NAMALWA (cell line): ENCODE measurements at regions not wholly inside any gene's neighbourhood (a gene's known extent, or its start where the extent isn't known, plus 50 kb on each side); places are given as distances from the start of the nearest gene placed in this dataset.
"Not testable (repeated sequence)": the region's sequence is repeated elsewhere in the genome, so short reads cannot be mapped to it uniquely, and the experiment has no call there.

ENCODE experiments used
- DNase-seq: peaks from one replicate; pipeline ENCODE4 v3.0.0-alpha.2; 2015; ENCODE audit warnings: low spot score

GRCh38 chr10:118871244-118871865, 116.6 kb upstream of the CACUL1 start:
- DNase-seq = no peak

GRCh38 chr10:118873091-118873737, 118.4 kb upstream of the CACUL1 start:
- no peak for DNase-seq

DNA sequence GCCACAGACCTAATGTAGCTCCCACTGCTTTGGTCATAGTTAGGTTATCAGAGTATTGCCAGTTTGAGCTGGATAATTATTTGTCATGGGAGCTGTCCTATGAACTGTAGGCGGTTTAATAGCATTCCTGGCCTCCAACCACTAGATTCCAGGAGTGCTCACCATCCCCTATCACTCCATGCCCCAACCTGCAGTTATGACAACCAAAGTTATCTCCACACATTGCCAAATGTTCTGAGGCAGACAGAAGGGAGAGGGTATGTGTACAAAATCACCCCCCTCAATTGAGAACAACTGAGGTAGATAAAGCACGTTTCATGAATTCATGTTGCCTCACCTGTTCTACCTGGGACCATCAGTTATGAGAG, 119.0 kb upstream of the CACUL1 start:
- DNase-seq = no peak

GRCh38 chr10:118874171-118874570, 119.4 kb upstream of the CACUL1 start:
- no peak for DNase-seq

- DNase-seq = no peak
These were observed 120.3 kb upstream of the CACUL1 start for GRCh38 chr10:118875087-118875486.

DNA sequence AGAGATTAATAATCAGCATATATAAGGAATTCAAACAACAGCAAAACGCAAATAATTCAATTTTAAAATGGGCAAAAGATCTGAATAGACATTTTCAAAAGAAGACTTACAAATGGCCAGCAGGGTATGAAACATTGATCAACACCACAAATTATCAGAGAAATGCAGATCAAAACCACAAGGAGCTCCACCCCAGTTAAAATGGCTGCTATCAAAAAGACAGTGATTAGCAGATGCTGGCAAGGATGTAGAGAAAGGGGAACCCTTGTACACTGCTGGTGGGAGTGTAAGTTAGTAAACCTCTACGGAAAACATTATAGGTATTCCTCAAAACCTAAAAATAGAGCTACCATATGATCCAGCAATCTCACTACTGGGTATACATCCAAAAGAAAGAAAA, 128.0 kb upstream of the CACUL1 start:
- DNase-seq = no peak

DNA sequence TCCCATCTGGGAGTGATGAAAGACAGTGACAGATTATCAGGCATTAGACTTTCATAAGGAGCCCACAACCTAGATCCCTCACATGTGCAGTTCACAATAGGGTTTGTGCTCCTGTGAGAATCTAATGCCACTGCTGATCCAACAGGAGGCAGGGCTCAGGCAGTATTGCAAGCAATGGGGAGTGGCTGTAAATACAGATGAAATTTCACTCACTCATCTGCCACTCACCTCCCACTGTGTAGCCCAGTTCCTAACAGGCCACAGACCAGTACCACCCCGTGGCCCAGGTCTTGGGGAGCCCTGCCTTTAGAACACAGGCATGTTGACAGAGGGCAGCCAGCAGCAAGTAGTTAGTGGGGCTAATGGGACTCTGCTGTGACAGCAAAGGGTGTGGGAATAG, 137.3 kb upstream of the NANOS1 start:
- no peak for DNase-seq

DNA sequence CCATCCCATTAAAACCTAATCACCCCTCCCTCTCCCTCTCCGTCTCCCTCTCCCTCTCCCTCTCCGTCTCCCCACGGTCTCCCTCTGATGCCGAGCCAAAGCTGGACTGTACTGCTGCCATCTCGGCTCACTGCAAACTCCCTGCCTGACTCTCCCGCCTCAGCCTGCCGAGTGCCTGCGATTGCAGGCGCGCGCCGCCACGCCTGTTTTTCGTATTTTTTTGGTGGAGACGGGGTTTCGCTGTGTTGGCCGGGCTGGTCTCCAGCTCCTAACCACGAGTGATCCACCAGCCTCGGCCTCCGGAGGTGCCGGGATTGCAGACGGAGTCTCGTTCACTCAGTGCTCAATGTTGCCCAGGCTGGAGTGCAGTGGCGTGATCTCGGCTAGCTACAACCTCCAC, 134.6 kb upstream of the NANOS1 start:
- not testable (repeated sequence) for DNase-seq

DNA sequence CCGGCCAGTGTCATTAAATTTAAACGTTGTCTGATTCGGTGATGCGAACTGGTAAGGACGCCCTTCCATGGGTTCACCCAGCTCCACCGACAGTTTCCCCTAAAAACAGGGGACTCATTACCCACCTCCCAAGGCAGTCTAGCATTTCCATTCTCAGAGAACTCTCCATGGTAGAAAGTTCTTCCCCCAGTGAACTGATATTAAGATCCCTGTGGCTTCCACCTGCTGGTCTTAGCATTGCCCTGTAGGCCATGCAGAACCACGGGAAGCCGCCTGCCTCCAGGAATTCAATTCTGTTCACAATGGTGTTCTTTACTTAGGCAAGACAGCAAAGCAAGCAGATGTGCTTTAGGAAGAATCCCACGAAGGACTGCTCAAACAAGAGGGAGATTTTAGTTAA, 128.9 kb upstream of the NANOS1 start:
- no peak for DNase-seq

DNA sequence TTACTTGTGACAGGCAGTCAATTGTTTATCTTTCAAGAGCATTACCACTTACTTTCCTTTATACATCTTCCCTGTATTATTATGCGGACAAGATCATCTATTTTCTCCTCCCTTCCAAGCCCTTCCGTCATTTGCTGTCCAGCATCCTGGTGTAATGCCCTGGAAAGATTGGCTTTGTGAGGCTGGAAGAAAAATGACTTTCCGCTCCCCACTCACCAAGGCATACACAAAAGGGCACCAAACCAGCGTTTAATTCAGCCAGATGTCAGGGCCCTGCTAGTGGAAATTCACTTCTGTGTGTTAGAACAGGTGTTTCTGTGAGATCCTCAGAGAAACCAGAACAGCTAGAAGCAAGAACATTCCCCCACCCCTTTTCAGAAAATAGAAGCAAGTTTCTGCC, 128.1 kb upstream of the NANOS1 start:
- no peak for DNase-seq

GRCh38 chr10:118901906-118902305, 127.6 kb upstream of the NANOS1 start:
- DNase-seq = no peak

GRCh38 chr10:118902656-118903055, 126.9 kb upstream of the NANOS1 start:
- not testable (repeated sequence) for DNase-seq

- no peak for DNase-seq
These were observed 126.3 kb upstream of the NANOS1 start for GRCh38 chr10:118903251-118903650.

DNA sequence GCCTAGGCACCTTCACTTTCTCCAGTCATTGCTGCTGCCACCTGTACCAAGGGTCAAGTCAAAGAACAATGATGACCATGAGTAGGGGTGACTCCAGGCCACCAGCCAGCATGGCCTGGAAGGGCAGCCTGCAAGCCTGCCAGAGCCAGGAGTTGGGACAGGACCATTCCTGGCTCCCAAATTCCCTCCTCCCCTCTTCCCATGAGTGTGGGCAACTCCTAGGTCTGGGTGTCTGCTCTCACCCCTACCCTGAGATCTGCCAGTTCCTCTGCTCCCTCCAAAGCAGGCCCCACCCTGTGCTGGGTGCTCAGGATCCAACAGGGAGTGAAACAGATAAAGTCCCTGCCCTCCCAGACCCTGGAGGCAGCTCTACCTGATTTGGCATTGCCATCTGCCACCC, 125.8 kb upstream of the NANOS1 start:
- DNase-seq = no peak

DNA sequence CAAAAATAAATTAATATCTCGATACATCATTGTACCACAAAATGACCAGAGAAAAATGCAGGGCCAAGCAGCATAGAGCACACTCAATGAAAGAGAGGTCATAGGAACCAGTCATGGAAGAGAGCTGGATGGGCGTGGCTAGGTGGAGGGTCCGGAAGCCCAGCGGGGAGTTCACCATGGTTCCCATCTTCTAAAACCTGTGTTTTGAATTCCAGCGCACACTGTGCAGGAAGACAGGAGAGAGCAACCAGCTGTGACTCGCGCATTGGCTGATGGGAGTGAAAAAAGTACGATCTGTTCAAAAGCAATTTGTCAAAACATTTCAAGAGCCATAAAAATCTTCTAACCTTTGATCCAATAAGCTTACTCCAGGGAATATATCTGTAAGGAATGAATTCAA, 125.2 kb upstream of the NANOS1 start:
- DNase-seq = no peak

DNA sequence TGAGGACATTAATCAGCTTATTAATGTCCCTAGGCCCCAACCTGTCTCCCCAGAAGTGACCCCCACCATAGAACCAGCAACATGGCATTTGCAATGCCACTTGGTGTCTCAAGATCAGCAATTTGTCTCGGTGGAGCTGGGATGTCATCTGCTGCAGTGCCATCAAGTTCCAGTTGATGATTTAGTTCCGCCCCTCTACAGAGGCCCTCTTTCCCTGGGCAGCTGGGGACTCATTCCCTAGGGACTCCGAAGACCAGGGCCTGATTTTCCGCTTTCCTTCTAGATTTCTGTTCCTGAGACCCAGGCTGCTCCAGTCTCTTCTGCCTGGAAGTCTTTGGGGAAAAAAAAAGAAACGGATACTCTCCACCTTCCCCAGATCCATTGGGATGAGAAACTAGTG, 122.5 kb upstream of the NANOS1 start:
- no peak for DNase-seq

DNA sequence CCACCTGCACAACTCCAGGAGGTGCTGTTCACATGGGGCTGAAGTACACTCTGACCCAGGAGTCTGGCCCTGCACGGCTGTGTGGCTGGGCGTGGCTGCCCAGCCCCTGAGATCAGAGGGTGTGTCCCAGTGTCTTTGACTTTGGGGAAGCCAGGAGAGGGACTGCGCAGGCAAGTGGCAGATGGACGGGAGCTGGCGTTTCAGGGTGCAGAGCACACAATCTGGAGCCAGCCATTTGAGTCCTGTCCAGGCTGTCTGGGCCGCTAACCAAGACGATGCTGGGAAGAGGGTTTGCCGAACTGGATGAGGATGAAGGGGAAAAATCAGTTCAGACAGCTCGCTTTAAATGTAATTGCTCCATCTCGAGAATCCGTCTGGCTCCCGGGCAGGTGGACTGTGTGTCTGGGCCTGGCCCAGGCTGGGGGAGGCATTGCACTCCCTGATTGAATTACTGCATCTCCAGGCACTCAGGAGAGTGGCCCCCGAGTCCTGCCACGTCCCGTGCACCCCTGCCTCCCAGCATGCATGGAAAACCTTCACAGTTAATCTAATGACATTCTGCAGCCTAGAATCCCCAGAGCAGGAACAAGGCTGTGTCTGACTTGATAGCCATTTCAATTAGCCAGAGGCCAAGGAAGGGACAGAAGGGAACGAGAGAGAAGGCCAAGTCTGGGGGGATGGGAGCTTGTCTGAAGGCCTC, 120.8 kb upstream of the NANOS1 start:
- no peak for DNase-seq

DNA sequence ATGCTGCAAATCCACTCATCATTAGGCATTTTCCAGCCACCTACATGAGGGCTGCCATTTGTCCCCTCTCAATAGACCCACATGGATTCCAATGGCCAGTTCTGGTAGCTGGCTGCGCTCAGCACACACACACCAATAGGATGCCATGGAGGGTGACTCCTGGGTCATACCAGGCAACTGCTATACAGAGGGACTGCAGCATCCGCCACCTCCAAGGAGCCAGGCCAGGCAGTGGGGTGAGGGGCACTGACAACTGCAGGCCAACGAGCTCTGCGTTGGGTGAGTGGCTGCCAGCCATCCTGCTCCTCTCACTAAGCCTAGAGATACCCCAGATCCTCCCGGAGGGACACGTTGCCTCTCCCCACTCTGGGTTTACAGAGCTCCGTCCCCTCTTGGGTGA, 118.8 kb upstream of the NANOS1 start:
- DNase-seq = no peak

- DNase-seq = no peak
These were observed 118.2 kb upstream of the NANOS1 start for GRCh38 chr10:118911363-118911762.

DNA sequence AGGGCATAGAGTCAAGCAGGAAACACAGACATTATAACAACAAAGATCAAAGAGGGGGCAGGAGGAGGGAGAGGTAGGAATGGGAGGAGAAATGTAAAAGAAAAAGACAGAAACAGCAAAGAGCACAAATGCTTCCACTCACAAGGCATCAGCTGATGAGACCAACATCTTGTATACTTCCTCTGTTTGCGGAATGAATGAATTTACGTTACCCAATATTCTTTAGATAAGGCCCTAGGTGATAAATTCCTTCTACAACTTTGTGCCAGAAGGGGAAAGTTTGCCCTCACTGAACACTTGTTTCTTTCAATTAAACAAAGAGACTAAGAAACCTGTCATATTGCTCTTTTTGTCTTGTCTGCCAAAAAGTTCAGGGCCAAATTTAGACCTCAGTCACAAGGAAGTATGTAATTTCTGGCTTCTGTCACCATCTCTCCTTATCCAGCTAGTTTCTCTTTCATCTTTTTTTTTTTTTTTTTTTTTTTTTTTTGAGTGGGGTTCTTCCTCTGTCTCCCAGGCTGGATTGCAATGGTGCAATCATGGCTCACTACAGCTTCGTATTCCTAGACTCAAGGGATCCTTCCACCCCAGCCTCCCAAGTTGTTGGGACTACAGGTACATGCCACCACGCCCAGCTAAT, 116.4 kb upstream of the NANOS1 start:
- DNase-seq = no peak

GRCh38 chr10:118913825-118914224, 115.7 kb upstream of the NANOS1 start:
- DNase-seq = no peak

DNA sequence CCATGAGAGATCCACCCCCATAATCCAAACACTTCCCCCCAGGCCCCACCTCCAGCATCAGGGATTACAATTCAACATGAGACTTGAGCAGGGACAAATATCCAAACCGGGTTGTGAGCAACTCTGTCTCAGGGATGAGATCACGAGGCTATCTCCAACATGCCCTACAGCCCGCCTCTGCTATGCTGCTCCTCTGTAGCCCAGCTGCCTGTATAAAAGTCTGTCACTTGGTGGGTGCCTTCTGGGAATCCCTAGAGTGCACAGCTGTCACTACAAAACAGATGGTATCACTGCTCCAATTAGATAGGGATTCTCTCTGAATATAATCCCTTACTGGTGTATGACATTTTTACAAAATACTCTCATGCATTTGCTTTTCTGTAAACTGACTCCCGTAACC, 114.9 kb upstream of the NANOS1 start:
- DNase-seq = peak; percentile 4

- no peak for DNase-seq
These were observed 114.4 kb upstream of the NANOS1 start for GRCh38 chr10:118915161-118915560.
